NCI-H774 (cell line): ENCODE measurements at regions not wholly inside any gene's neighbourhood (a gene's known extent, or its start where the extent isn't known, plus 50 kb on each side); places are given as distances from the start of the nearest gene placed in this dataset.

Experiments
- DNase-seq: peaks from one replicate; lab custom pipeline; 2025; lab: John Stamatoyannopoulos, UW

- DNase-seq, result no peak
These were observed 85.4 kb upstream of the TLE3 start for GRCh38 chr15:70182858-70183695.

GRCh38 chr15:70181626-70182255 lies 84.0 kb upstream of the TLE3 start:
- DNase-seq, result no peak

GRCh38 chr15:70180186-70180875 lies 82.6 kb upstream of the TLE3 start:
- no peak for DNase-seq

- no peak for DNase-seq
These were observed 81.7 kb upstream of the TLE3 start for GRCh38 chr15:70179309-70179892.

GRCh38 chr15:70178335-70179084 lies 80.8 kb upstream of the TLE3 start:
- DNase-seq, result no peak

- no peak for DNase-seq
These were observed 75.0 kb upstream of the TLE3 start for GRCh38 chr15:70172566-70173225.

GRCh38 chr15:70172124-70172523 lies 74.4 kb upstream of the TLE3 start:
- DNase-seq, result no peak

- no peak for DNase-seq
These were observed 73.7 kb upstream of the TLE3 start for GRCh38 chr15:70171256-70171886.

- DNase-seq, result no peak
These were observed 72.5 kb upstream of the TLE3 start for GRCh38 chr15:70170096-70170699.

GRCh38 chr15:70169147-70169546 lies 71.4 kb upstream of the TLE3 start:
- DNase-seq, result no peak

GRCh38 chr15:70167155-70167554 lies 69.4 kb upstream of the TLE3 start:
- DNase-seq, result no peak

GRCh38 chr15:70166506-70167087 lies 68.9 kb upstream of the TLE3 start:
- no peak for DNase-seq

GRCh38 chr15:70165716-70166284 lies 68.1 kb upstream of the TLE3 start:
- DNase-seq, result no peak

GRCh38 chr15:70164910-70165715 lies 67.4 kb upstream of the TLE3 start:
- DNase-seq, result no peak

GRCh38 chr15:70164156-70164900 lies 66.6 kb upstream of the TLE3 start:
- DNase-seq, result no peak

- DNase-seq, result no peak
These were observed 63.3 kb upstream of the TLE3 start for GRCh38 chr15:70160803-70161565.

GRCh38 chr15:70160267-70160666 lies 62.5 kb upstream of the TLE3 start:
- no peak for DNase-seq

- no peak for DNase-seq
These were observed 61.9 kb upstream of the TLE3 start for GRCh38 chr15:70159713-70160009.
